ENCODE measurements at regions not wholly inside any gene's neighbourhood (a gene's known extent, or its start where the extent isn't known, plus 50 kb on each side); places are given as distances from the start of the nearest gene placed in this dataset.

- DNase-seq (ENCODE audit: low spot score in 2 of 2): no peak
- Histone ChIP-seq H3K27me3 (no peaks in the 10 kb centered on the region), H3K4me3 (no peak overlapping the region), H3K36me3 (no peaks in the 10 kb centered on the region), H3K4me1 (no peaks in the 10 kb centered on the region), H3K9me3 (no peaks in the 10 kb centered on the region), H3K27ac (no peak overlapping the region)
- intact Hi-C loops (cut with DNase I): no loop called here
- no peak for TF ChIP-seq CTCF (IDR thresholded peaks at IDR 0.05)
Observed at GRCh38 chr7:156062286-156062685, 250.0 kb upstream of the SHH start.

DNA sequence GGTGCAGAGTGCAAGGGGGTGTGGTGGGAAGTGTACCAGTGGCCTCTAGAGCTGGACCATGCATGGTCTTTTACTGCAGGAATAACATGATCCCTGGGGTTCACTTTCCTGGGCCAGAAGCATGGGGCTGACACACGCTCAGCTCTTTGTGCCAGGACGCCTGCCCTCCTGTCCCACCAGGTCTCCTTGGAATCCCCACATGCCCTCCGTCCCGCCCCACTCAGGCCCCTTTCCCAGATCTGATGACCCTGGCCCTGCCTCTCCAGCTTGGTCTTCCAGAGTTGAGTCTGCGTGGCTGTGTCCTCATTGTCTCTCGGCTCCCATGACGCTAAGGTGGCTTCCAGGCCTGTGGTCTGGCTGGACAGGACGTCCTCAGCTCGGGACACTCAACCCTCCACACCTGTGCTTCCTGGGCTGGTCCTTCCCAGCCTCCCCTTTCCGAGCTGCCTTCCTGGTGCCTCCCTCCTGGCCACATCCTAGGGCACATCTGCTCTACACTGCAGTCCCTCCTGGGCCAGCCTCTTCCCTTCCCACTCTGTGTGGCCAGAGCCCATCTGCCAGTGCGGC, 249.5 kb upstream of the SHH start:
- Histone ChIP-seq H3K4me3 (no peak overlapping the region), H3K27ac (no peak overlapping the region), H3K27me3 (no peaks in the 10 kb centered on the region), H3K36me3 (no peaks in the 10 kb centered on the region), H3K9me3 (no peaks in the 10 kb centered on the region), H3K4me1 (no peaks in the 10 kb centered on the region)
- intact Hi-C loops (cut with DNase I): no loop called here
- no peak for DNase-seq (ENCODE audit: low spot score in 2 of 2)
- no peak for TF ChIP-seq CTCF (IDR thresholded peaks at IDR 0.05)

- no peaks in the 10 kb centered on the region for H3K36me3 ChIP-seq
- H3K27me3 ChIP-seq: no peaks in the 10 kb centered on the region
- TF ChIP-seq CTCF (IDR thresholded peaks at IDR 0.05): no peak
- no peak overlapping the region for H3K27ac ChIP-seq
- no peaks in the 10 kb centered on the region for H3K9me3 ChIP-seq
- H3K4me1 ChIP-seq: no peaks in the 10 kb centered on the region
- no peak for DNase-seq (ENCODE audit: low spot score in 2 of 2)
- H3K4me3 ChIP-seq: no peak overlapping the region
- intact Hi-C loops (cut with DNase I): no loop called here
Observed at GRCh38 chr7:156060925-156061324, 248.7 kb upstream of the SHH start.

DNA sequence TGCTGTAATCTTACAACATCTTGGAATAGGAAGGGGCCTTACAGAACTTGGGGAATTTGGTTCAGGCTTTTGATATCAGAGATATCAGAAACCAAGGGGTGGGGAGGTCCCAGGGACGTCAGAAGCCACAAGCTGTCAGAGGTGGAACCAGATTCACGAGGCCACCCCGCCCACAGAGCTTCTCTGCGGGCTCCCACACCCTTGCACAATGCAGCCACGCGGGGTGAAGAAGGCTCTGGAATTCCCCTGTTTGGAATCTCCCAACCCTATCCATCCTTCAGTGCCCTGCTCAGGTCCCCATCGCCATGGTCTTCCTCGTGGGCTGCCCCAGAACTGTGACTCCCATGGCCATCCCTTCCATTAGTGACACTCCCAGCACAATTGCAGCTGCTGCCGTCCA, 247.1 kb upstream of the SHH start:
- H3K27ac ChIP-seq: no peak overlapping the region
- no peaks in the 10 kb centered on the region for H3K36me3 ChIP-seq
- no peak for TF ChIP-seq CTCF (IDR thresholded peaks at IDR 0.05)
- no peak for DNase-seq (ENCODE audit: low spot score in 2 of 2)
- no peaks in the 10 kb centered on the region for H3K9me3 ChIP-seq
- intact Hi-C loops (cut with DNase I): no loop called here
- no peaks in the 10 kb centered on the region for H3K4me1 ChIP-seq
- no peak overlapping the region for H3K4me3 ChIP-seq
- no peaks in the 10 kb centered on the region for H3K27me3 ChIP-seq

DNA sequence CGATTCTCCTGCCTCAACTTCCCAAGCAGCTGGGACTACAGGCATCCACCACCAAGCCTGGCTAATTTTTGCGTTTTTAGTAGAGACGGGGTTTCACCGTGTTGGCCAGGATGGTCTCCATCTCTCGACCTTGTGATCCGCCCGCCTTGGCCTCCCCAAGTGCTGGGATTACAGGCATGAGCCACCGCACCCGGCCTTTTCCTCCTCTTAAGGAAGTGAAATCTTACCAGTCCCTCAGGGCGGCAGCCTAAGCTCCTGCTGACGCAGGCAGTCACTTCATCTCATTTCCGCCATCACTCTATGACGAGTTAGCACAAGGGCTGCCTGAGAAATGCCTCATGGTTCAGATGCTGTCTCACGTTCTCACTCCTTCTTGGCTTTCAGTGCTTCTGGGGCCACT, 246.0 kb upstream of the SHH start:
- no peak for DNase-seq (ENCODE audit: low spot score in 2 of 2)

More for the DNA sequence above, 246.0 kb upstream of the SHH start:
- Histone ChIP-seq H3K9me3 (no peaks in the 10 kb centered on the region), H3K4me1 (no peaks in the 10 kb centered on the region), H3K27me3 (no peaks in the 10 kb centered on the region), H3K27ac (no peak overlapping the region), H3K4me3 (no peak overlapping the region), H3K36me3 (no peaks in the 10 kb centered on the region)
- no peak for TF ChIP-seq CTCF (IDR thresholded peaks at IDR 0.05)
- intact Hi-C loops (cut with DNase I): no loop called here
